Activated T-cell treated with anti-CD3 and anti-CD28 coated beads for 4 hours (primary cell): ENCODE measurements at regions not wholly inside any gene's neighbourhood (a gene's known extent, or its start where the extent isn't known, plus 50 kb on each side); places are given as distances from the start of the nearest gene placed in this dataset.
"Not testable (repeated sequence)": the region's sequence is repeated elsewhere in the genome, so short reads cannot be mapped to it uniquely, and the experiment has no call there.

Experiments used
- DNase-seq: peaks from one replicate; pipeline ENCODE4 v3.0.0-alpha.2; 2020

- DNase-seq: no peak
These were observed 239.5 kb upstream of the FOXP2 start for GRCh38 chr7:114175125-114175524.

GRCh38 chr7:114173170-114173890 is 241.3 kb upstream of the FOXP2 start:
- no peak for DNase-seq

- DNase-seq: not testable (repeated sequence)
These were observed 245.2 kb upstream of the FOXP2 start for GRCh38 chr7:114169389-114169788.

- DNase-seq: no peak
These were observed 242.1 kb upstream of the PPP1R3A start for GRCh38 chr7:114160925-114161324.

GRCh38 chr7:114158854-114159253 is 240.0 kb upstream of the PPP1R3A start:
- DNase-seq: no peak

- DNase-seq: no peak
These were observed 239.5 kb upstream of the PPP1R3A start for GRCh38 chr7:114158275-114158674.

- DNase-seq: no peak
These were observed 237.4 kb upstream of the PPP1R3A start for GRCh38 chr7:114156178-114156577.

- DNase-seq: no peak
These were observed 236.6 kb upstream of the PPP1R3A start for GRCh38 chr7:114155116-114156110.

- no peak for DNase-seq
These were observed 234.9 kb upstream of the PPP1R3A start for GRCh38 chr7:114153700-114154099.

- DNase-seq: no peak
These were observed 233.6 kb upstream of the PPP1R3A start for GRCh38 chr7:114152314-114152938.

GRCh38 chr7:114151777-114152176 is 233.0 kb upstream of the PPP1R3A start:
- no peak for DNase-seq

- DNase-seq: no peak
These were observed 231.9 kb upstream of the PPP1R3A start for GRCh38 chr7:114150689-114151088.

GRCh38 chr7:114148779-114149178 is 230.0 kb upstream of the PPP1R3A start:
- no peak for DNase-seq

GRCh38 chr7:114141415-114141814 is 222.6 kb upstream of the PPP1R3A start:
- no peak for DNase-seq

- no peak for DNase-seq
These were observed 221.8 kb upstream of the PPP1R3A start for GRCh38 chr7:114140561-114140960.

GRCh38 chr7:114139690-114140089 is 220.9 kb upstream of the PPP1R3A start:
- not testable (repeated sequence) for DNase-seq

GRCh38 chr7:114138587-114138986 is 219.8 kb upstream of the PPP1R3A start:
- DNase-seq: no peak

- DNase-seq: no peak
These were observed 214.9 kb upstream of the PPP1R3A start for GRCh38 chr7:114133717-114134116.

GRCh38 chr7:114130866-114131265 is 212.1 kb upstream of the PPP1R3A start:
- no peak for DNase-seq

- no peak for DNase-seq
These were observed 210.1 kb upstream of the PPP1R3A start for GRCh38 chr7:114128880-114129279.

GRCh38 chr7:114126095-114126494 is 207.3 kb upstream of the PPP1R3A start:
- DNase-seq: no peak

GRCh38 chr7:114112806-114113205 is 194.0 kb upstream of the PPP1R3A start:
- DNase-seq: no peak

- DNase-seq: no peak
These were observed 191.9 kb upstream of the PPP1R3A start for GRCh38 chr7:114110666-114111065.
